ENCODE measurements at regions not wholly inside any gene's neighbourhood (a gene's known extent, or its start where the extent isn't known, plus 50 kb on each side); places are given as distances from the start of the nearest gene placed in this dataset.

GRCh38 chr4:128385683-128386304 is 98.2 kb upstream of the PGRMC2 start:
- Histone ChIP-seq H3K4me3 (ENCODE audit: low read depth, low read length) (no peak overlapping the region), H3K27ac (ENCODE audit: extremely low read depth, low read depth, low read length) (peak overlapping the region; percentile 39; the same call in 1 of the 2 replicates), H3K36me3 (ENCODE audit: control insufficient read depth in 2 of 2, insufficient read depth in 1 of 2, low read length in 2 of 2) (no peaks in the 10 kb centered on the region), H3K9me3 (ENCODE audit: control insufficient read depth, insufficient read depth, low read depth, low read length) (no peaks in the 10 kb centered on the region), H3K4me1 (ENCODE audit: control insufficient read depth, insufficient read depth, low read length) (peaks cover 9% of the 10 kb centered on the region)
- ChIA-PET POLR2A (no interaction called here), CTCF (interaction anchor here (0.5 to 1.3 kb wide), 3 partner anchors 8 to 888 kb away, joined by 3 to 7 read pairs (median 4); no protein-coding TSS in a partner anchor)
- TF ChIP-seq ZNF585B (tag by site-specific recombination; IDR thresholded peaks at IDR 0.05) = no peak
- TF ChIP-seq ZFP41 (tag by site-specific recombination; IDR thresholded peaks at IDR 0.05; ENCODE audit: borderline replicate concordance) = no peak
- peak; percentile 42; the same call in 1 of the 2 replicates for TF ChIP-seq ZNF366 (tag by site-specific recombination; conservative IDR thresholded peaks at IDR 0.05)
- TF ChIP-seq ZNF211 (tag by site-specific recombination; IDR thresholded peaks at IDR 0.05; ENCODE audit: low read depth) = no peak
- TF ChIP-seq ZNF629 (tag by site-specific recombination; IDR thresholded peaks at IDR 0.05) = peak; percentile 67; the same call in 1 of the 2 replicates
- TF ChIP-seq, protein P1, sequence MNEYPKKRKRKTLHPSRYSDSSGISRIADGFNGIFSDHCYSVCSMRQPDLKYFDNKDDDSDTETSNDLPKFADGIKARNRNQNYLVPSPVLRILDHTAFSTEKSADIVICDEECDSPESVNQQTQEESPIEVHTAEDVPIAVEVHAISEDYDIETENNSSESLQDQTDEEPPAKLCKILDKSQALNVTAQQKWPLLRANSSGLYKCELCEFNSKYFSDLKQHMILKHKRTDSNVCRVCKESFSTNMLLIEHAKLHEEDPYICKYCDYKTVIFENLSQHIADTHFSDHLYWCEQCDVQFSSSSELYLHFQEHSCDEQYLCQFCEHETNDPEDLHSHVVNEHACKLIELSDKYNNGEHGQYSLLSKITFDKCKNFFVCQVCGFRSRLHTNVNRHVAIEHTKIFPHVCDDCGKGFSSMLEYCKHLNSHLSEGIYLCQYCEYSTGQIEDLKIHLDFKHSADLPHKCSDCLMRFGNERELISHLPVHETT (tag by site-specific recombination; IDR thresholded peaks at IDR 0.05) = peak; percentile 42; the same call in 1 of the 2 replicates
- 0 out of 2 replicates have a peak, but pooled peaks have one; percentile 10 for TF ChIP-seq GLI2 (tag by site-specific recombination; IDR thresholded peaks at IDR 0.05; ENCODE audit: borderline replicate concordance, low read depth)
- TF ChIP-seq ZSCAN18 (tag by site-specific recombination; IDR thresholded peaks at IDR 0.05) = no peak
- TF ChIP-seq ZNF341 (tag by site-specific recombination; IDR thresholded peaks at IDR 0.05; ENCODE audit: low read depth) = no peak
- no peak for TF ChIP-seq ZNF16 (tag by site-specific recombination; IDR thresholded peaks at IDR 0.05; ENCODE audit: low read depth)
- TF ChIP-seq KLF1 (tag by site-specific recombination; IDR thresholded peaks at IDR 0.05) = no peak
- peak; percentile 81 for TF ChIP-seq TRIM28 (IDR thresholded peaks at IDR 0.05; ENCODE audit: borderline replicate concordance, low read length)
- TF ChIP-seq ZNF121 (tag by site-specific recombination; IDR thresholded peaks at IDR 0.05) = no peak
- TF ChIP-seq IKZF3 (tag by site-specific recombination; IDR thresholded peaks at IDR 0.05) = peak; percentile 37; the same call in 1 of the 2 replicates
- 0 out of 2 replicates have a peak, but pooled peaks have one; percentile 5 for TF ChIP-seq ZFP69B (tag by site-specific recombination; IDR thresholded peaks at IDR 0.05)
- TF ChIP-seq ZNF19 (tag by site-specific recombination; IDR thresholded peaks at IDR 0.05; ENCODE audit: low read depth) = no peak
- TF ChIP-seq ZNF433 (tag by site-specific recombination; IDR thresholded peaks at IDR 0.05; ENCODE audit: low read depth) = no peak
- peak; percentile 25; the same call in 1 of the 2 replicates for TF ChIP-seq ZNF2 (tag by site-specific recombination; IDR thresholded peaks at IDR 0.05)
- TF ChIP-seq OSR2 (tag by site-specific recombination; IDR thresholded peaks at IDR 0.05) = 0 out of 2 replicates have a peak, but pooled peaks have one; percentile 52
- TF ChIP-seq ZBTB44 (tag by site-specific recombination; IDR thresholded peaks at IDR 0.05) = no peak
- TF ChIP-seq, protein P2, sequence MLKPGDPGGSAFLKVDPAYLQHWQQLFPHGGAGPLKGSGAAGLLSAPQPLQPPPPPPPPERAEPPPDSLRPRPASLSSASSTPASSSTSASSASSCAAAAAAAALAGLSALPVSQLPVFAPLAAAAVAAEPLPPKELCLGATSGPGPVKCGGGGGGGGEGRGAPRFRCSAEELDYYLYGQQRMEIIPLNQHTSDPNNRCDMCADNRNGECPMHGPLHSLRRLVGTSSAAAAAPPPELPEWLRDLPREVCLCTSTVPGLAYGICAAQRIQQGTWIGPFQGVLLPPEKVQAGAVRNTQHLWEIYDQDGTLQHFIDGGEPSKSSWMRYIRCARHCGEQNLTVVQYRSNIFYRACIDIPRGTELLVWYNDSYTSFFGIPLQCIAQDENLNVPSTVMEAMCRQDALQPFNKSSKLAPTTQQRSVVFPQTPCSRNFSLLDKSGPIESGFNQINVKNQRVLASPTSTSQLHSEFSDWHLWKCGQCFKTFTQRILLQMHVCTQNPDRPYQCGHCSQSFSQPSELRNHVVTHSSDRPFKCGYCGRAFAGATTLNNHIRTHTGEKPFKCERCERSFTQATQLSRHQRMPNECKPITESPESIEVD (tag by site-specific recombination; IDR thresholded peaks at IDR 0.05) = peak; percentile 72
- no peak for TF ChIP-seq ZNF202 (tag by site-specific recombination; IDR thresholded peaks at IDR 0.05; ENCODE audit: borderline replicate concordance)
- no peak for TF ChIP-seq ZSCAN4 (tag by site-specific recombination; IDR thresholded peaks at IDR 0.05)
- no peak for TF ChIP-seq ZNF510 (tag by site-specific recombination; IDR thresholded peaks at IDR 0.05; ENCODE audit: insufficient replicate concordance)
- no peak for TF ChIP-seq ZNF830 (tag by site-specific recombination; IDR thresholded peaks at IDR 0.05; ENCODE audit: low read depth)
- no peak for TF ChIP-seq YY1 (tag by site-specific recombination; IDR thresholded peaks at IDR 0.05)
- 0 out of 2 replicates have a peak, but pooled peaks have one; percentile 25 for TF ChIP-seq KLF17 (tag by site-specific recombination; IDR thresholded peaks at IDR 0.05)
- TF ChIP-seq, protein P3, sequence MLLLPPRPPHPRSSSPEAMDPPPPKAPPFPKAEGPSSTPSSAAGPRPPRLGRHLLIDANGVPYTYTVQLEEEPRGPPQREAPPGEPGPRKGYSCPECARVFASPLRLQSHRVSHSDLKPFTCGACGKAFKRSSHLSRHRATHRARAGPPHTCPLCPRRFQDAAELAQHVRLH (tag by site-specific recombination; IDR thresholded peaks at IDR 0.05) = peak; percentile 66; the same call in 1 of the 2 replicates
- peak; percentile 64 for TF ChIP-seq ZNF843 (tag by site-specific recombination; IDR thresholded peaks at IDR 0.05)

All from HEK293 (cell line).